SU-DHL-6 (cell line): ENCODE measurements at regions not wholly inside any gene's neighbourhood (a gene's known extent, or its start where the extent isn't known, plus 50 kb on each side); places are given as distances from the start of the nearest gene placed in this dataset.

Experiments used
- EZH2phosphoT487 ChIP-seq: fragments of 200-600 bp; sonication (generic), shearing (Covaris generic); conservative IDR thresholded peaks from 2 replicates; pipeline ENCODE4 v1.6.1; 2018; ENCODE audit warnings: mild to moderate bottlenecking, antibody characterized with exemption, low read length, moderate library complexity, mixed read lengths
- TF ChIP-seq, protein P1 (sequence below): fragments of 200-600 bp; sonication (generic); IDR thresholded peaks from one replicate; pipeline ENCODE4 v1.5.1; 2017; ENCODE audit warnings: antibody characterized with exemption, mild to moderate bottlenecking, low read length, moderate library complexity; ENCODE audit not compliant: insufficient read depth, poor library complexity, severe bottlenecking

DNA sequence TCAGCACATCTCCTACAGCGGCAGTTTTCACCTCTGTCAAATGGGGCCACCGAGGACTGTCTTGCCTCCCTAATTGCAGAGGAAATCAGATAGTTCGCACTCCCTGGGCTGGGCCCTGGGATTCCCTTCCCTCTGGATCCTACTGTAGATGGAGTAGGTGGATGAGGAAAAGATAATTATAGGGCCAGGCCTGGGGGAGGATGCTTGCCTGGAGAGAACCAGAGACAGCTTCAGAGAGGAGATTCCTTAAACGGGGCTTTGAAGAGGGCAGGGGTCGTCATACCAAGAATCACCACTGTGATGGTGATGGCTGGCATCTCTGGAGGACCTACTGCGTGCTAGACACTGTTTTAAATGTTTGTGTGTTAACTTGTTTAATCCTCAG is 50.8 kb upstream of the SLC6A6 start:
- TF ChIP-seq, protein P1, sequence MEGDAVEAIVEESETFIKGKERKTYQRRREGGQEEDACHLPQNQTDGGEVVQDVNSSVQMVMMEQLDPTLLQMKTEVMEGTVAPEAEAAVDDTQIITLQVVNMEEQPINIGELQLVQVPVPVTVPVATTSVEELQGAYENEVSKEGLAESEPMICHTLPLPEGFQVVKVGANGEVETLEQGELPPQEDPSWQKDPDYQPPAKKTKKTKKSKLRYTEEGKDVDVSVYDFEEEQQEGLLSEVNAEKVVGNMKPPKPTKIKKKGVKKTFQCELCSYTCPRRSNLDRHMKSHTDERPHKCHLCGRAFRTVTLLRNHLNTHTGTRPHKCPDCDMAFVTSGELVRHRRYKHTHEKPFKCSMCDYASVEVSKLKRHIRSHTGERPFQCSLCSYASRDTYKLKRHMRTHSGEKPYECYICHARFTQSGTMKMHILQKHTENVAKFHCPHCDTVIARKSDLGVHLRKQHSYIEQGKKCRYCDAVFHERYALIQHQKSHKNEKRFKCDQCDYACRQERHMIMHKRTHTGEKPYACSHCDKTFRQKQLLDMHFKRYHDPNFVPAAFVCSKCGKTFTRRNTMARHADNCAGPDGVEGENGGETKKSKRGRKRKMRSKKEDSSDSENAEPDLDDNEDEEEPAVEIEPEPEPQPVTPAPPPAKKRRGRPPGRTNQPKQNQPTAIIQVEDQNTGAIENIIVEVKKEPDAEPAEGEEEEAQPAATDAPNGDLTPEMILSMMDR, result no peak
- TF ChIP-seq EZH2phosphoT487, result no peak
